HG03439 (cell line): ENCODE measurements at regions not wholly inside any gene's neighbourhood (a gene's known extent, or its start where the extent isn't known, plus 50 kb on each side); places are given as distances from the start of the nearest gene placed in this dataset.
"Not testable (repeated sequence)": the region's sequence is repeated elsewhere in the genome, so short reads cannot be mapped to it uniquely, and the experiment has no call there.

Experiments used
- ATAC-seq: cut with Tn5 transposase; IDR thresholded peaks from one replicate; pipeline ENCODE4 v1.9.1; 2021; ENCODE audit warnings: mild to moderate bottlenecking, moderate library complexity; ENCODE audit not compliant: unreplicated experiment

DNA sequence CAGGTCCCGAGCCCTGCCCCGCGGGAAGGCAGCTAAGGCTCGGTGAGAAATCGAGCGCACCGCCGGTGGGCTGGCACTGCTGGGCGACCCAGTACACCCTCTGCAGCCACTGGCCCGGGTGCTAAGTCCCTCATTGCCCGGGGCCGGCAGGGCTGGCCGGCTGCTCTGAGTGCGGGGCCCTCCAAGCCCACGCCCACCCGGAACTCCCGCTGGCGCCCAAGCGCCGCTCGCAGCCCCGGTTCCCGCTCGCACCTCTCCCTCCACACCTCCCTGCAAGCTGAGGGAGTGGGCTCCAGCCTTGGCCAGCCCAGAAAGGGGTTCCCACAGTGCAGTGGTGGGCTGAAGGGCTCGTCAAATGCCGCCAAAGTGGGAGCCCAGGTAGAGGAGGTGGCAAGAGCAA lies 63.2 kb upstream of the IER3 start:
- ATAC-seq, result not testable (repeated sequence)

DNA sequence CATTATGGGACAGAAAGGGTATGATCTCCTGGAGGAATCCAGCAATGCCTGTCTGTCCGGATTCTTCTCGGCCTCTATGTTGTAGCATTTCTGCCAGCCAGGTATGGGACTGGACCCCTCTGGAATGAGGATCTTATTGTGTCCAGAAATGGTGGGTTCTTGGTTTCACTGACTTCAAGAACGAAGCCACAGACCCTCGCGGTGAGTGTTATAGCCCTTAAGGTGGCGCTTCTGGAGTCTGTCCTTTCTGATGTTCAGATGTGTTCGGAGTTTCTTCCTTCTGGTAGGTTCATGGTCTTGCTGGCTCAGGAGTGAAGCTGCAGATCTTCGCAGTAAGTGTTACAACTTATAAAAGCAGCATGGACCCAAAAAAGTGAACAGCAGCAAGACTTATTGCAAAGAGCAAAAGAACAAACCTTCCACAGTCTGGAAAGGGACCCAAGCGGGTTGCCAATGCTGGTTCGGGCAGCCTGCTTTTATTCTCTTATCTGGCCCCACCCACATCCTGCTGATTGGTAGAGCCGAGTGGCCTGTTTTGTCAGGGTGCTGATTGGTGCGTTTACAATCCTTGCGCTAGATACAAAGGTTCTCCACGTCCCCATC lies 62.3 kb upstream of the IER3 start:
- ATAC-seq, result no peak

DNA sequence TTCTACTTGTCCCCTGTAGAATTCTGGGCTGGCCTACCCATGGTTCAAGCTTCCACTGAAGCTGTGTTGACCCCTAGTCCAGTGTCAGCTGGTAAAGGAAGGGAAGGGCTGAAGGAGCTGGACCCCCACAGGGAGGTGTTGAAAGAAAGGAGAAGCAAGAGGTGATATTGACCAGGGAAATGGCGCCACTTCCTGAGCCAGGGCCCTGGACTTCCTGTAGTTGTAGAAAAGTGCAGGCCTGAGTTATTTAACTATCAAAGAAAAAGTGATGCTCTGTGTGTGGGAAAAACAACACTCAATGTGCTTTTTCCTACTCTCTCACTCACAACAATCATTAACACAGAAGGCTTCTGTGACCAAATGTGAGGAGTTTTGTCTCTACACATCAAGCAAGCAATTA lies 60.0 kb upstream of the IER3 start:
- ATAC-seq, result no peak

- no peak for ATAC-seq
Measured at GRCh38 chr6:30802731-30803130, 58.4 kb upstream of the IER3 start.

DNA sequence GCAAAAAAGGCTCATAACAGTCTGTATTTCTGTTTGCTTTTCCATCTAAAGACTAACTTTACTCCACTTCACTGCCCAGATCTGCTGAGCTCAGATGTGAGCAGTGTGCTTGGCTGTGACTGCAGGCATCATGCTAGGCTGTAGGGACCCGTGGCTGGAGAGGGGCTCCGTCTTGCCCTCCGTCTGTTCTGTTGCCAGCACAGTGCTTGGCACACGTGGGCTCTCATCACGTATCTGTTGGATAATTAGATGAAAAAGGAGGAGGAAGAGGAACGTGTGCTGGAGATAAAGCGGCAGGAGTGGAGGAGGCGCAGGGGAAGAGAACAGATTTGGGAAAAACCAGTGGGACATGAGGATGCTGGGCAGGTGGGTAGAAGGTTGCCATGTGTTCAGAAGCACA lies 57.6 kb upstream of the IER3 start:
- ATAC-seq, result no peak

DNA sequence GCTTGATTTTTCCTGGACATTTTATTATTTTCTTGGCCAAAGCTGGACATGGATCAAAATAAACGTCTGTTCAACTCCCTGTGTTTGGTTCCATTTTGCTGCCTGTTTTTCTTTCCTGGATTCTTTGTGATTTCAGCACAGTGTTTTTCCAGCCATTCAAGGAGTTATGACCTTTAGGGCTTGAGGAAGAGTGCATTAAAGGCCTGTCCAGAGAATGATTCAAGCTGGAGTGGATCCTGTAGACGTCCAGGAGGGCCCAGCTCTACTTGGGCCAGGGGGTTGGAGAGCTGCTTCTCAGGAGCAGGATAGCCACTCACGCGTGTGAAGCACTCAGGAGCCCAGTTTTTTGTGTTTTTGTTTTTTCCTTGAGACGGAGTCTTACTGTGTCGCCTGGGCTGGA lies 56.5 kb upstream of the IER3 start:
- ATAC-seq, result no peak

- ATAC-seq, result no peak
Measured at GRCh38 chr6:30799210-30799609, 54.9 kb upstream of the IER3 start.

DNA sequence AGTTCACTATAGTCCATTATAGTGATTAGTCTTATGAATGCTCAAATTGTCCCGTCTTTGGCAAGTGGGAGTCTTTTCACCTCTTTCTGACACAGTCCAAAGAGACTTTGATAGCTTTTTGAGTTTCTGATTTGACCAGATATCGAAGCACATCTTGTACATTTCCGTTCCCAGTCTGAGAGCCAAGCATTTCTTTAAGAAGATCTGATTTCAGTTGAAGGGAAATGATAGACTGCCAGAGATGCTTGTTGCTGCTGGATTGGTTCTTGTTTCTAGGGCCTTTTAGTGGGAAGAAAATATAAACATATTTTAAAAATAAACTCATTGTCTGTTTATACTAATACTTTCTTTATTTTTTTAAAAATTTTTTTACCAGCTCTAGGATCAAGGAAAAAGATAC lies 54.1 kb upstream of the IER3 start:
- ATAC-seq, result no peak

- ATAC-seq, result no peak
Measured at GRCh38 chr6:30795549-30796293, 51.4 kb upstream of the IER3 start.
